SKM-1 (cell line): ENCODE measurements at regions not wholly inside any gene's neighbourhood (a gene's known extent, or its start where the extent isn't known, plus 50 kb on each side); places are given as distances from the start of the nearest gene placed in this dataset.
"Not testable (repeated sequence)": the region's sequence is repeated elsewhere in the genome, so short reads cannot be mapped to it uniquely, and the experiment has no call there.

Experiments used
- DNase-seq: peaks from one replicate; lab custom pipeline; 2025; ENCODE audit not compliant: unreplicated experiment; lab: John Stamatoyannopoulos, UW

GRCh38 chr10:78406648-78407008, 373.0 kb downstream of the RPS24 start:
- no peak for DNase-seq

GRCh38 chr10:78407009-78407711, 373.5 kb downstream of the RPS24 start:
- no peak for DNase-seq

GRCh38 chr10:78407966-78408365, 374.3 kb downstream of the RPS24 start:
- DNase-seq: no peak

- no peak for DNase-seq
Measured at GRCh38 chr10:78408671-78409472, 375.2 kb downstream of the RPS24 start.

- DNase-seq: no peak
Measured at GRCh38 chr10:78410046-78410965, 376.6 kb downstream of the RPS24 start.

DNA sequence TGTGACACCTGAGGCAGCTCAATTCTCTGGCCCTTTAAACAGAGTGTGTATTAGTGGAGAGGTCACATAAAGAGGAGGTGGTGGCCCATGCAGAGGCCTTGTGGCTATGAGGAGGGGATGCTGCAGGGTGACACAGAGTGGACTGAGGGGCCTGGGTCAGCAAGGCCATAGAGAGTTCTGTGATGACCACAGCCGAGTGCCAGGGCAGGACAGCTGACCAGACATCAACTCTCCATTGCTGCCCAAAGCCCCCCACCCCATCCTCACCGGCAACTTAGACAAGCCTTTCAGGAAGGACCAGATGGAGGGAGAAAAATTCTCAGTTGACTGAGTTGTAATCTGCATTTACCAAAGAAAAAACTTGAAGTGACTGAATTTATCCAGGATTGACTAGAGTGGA, 378.1 kb downstream of the RPS24 start:
- DNase-seq: no peak

DNA sequence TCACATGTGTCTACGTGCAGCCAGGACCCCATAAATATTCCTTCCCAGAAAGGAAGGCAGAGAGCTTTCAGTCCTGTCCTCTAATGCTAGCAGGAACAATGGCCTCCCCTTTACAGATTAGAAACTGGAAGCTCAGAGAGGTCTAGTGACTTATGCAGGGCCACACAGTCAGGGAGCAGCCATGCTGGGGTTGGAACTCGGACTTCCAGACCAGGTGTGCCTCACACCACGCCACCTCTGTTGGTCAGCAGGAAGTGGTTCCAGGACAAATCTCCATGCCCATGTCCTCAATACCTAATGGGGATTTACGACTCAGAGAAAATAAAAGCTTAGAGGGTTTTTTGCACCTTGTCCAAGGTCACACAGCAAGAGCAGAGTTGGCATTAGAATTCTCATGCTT, 378.9 kb downstream of the RPS24 start:
- DNase-seq: no peak

DNA sequence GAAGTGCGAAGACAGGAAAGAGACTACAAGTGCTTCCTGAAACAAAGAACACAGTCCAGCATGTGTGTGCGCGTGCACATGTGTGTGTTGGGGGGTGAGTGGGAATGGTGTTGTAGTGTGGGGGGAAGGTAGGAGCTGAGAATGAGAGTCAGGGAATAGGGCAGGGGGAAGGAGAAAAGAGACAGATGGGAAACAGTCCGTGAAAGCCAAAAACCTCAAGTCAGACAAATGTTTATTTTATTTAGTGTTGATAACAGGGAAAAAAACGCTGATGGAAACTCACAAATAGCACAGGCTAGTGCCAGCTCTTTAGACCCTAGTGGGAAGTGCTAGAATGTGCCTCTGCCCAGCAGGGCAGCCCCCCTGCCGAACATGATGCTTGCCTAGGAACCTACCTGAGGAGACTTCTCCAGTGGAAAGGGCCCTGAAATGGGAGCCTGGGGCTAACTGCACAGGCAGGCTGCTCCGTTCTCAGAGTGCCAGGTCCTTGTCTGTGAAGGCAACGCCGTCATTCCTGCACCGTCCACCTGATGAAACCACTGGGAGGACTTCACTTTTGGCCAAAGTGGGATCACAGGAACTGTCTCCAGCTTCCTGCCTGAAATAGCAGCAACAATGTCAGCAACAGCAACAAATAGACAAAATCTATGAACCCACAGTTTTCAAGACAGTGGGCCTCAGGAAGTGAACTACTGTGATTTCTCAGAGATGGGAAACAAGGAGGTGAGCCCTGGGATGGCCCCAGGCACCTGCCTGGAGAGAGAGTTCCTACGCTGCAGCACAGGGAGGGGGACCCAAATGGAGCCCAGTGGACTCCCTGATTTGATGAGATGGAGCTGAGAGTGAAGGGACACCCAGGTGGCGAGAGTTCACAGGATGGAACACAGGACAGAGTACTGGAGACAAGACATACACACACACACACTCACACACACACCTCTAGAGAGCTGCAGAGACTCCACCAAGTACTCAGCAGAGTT, 379.7 kb downstream of the RPS24 start:
- DNase-seq: no peak

- no peak for DNase-seq
Measured at GRCh38 chr10:78414380-78414779, 380.7 kb downstream of the RPS24 start.

DNA sequence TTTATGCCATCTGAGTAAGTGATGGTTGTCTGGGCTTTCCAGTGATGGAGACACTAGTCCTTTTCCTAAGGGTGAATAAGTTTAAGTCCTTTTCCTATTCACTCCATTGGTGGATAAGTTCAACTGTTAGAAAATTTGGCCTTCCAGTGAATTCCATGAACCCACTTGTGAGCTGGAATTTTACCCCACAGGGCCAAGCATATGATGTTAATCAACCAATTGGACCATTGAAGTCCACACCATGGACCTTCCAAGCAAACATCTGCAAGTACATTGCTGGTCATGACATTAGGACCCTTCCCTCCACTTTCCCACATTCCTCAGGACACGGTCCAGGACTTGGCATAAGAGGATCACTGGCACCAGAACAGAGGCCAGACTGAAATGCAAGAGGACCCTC, 381.4 kb downstream of the RPS24 start:
- DNase-seq: no peak

- no peak for DNase-seq
Measured at GRCh38 chr10:78416031-78417011, 382.7 kb downstream of the RPS24 start.

- DNase-seq: no peak
Measured at GRCh38 chr10:78417425-78418370, 384.0 kb downstream of the RPS24 start.

- DNase-seq: no peak
Measured at GRCh38 chr10:78419481-78420265, 386.0 kb downstream of the RPS24 start.

GRCh38 chr10:78420946-78421735, 387.5 kb downstream of the RPS24 start:
- no peak for DNase-seq

- DNase-seq: not testable (repeated sequence)
Measured at GRCh38 chr10:78424050-78424449, 390.4 kb downstream of the RPS24 start.

GRCh38 chr10:78424723-78425122, 391.1 kb downstream of the RPS24 start:
- DNase-seq: peak; percentile 11
